Lower leg skin (tissue), 3 donors: ENCODE measurements at regions not wholly inside any gene's neighbourhood (a gene's known extent, or its start where the extent isn't known, plus 50 kb on each side); places are given as distances from the start of the nearest gene placed in this dataset.

Experiments used
- CTCF ChIP-seq, 3 donors: fragments of 450-650 bp; IDR thresholded peaks; one replicate each; pipeline ENCODE4 v1.5.1; 2016; ENCODE audit warnings: antibody characterized with exemption in 3 of 3, mild to moderate bottlenecking in 3 of 3, moderate library complexity in 2 of 3
- POLR2A ChIP-seq, 2 donors: fragments of 450-650 bp; IDR thresholded peaks; one replicate each; pipeline ENCODE4 v1.6.1; 2016 to 2017; ENCODE audit warnings: antibody characterized with exemption in 2 of 2, mild to moderate bottlenecking in 1 of 2, moderate library complexity in 1 of 2

DNA sequence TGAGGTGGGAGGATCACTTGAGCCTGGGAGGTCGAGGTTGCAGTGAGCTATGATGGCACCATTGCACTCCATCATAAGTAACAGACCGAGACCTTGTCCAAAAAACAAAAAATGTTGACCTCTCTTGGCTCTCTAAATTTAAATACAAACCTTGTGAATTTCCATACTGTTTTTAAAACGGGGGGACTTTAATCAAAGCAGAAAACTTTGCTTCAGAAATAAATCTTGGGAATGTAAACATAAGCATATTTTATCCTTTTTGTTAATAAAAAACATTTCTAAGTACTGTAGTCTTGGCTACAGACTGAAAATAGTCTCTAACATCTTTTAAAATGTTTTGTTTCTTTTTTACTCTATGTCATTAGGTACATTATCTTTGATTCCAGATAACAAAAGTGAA, 130.7 kb upstream of the RASSF8 start:
- TF ChIP-seq CTCF (IDR thresholded peaks at IDR 0.05) (no peak), POLR2A (IDR thresholded peaks at IDR 0.05) (no peak)
